HG03139 (cell line): ENCODE measurements at regions not wholly inside any gene's neighbourhood (a gene's known extent, or its start where the extent isn't known, plus 50 kb on each side); places are given as distances from the start of the nearest gene placed in this dataset.
"Not testable (repeated sequence)": the region's sequence is repeated elsewhere in the genome, so short reads cannot be mapped to it uniquely, and the experiment has no call there.

Source experiments
- ATAC-seq: cut with Tn5 transposase; IDR thresholded peaks from one replicate; pipeline ENCODE4 v1.9.1; 2021; ENCODE audit not compliant: unreplicated experiment

DNA sequence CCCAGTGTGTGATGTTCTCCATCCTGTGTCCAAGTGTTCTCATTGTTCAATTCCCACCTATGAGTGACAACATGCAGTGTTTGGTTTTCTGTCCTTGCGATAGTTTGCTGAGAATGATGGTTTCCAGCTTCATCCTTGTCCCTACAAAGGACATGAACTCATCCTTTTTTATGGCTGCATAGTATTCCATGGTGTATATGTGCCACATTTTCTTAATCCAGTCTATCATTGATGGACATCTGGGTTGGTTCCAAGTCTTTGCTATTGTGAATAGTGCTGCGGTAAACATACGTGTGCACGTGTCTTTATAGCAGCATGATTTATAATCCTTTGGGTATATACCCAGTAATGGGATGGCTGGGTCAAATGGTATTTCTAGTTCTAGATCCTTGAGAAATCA lies 134.3 kb downstream of the CCDC71L start:
- not testable (repeated sequence) for ATAC-seq

DNA sequence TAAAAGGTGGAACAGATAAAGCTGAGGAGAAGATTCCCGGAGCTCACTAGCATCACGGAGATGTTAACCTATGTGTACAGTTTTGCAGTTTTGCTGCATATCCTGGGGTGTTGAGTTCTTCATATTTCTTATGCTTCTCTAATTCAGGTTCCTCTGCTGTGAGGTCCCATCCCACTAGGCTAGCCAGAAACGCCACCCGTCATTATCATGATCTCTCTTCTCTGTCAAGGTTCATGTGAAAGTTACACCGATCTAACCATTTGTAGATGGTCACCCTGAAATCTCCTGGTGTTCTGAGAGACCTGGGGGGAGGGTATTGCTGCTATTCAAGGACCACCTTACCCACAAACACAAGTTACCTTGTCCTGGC lies 136.3 kb downstream of the CCDC71L start:
- no peak for ATAC-seq

DNA sequence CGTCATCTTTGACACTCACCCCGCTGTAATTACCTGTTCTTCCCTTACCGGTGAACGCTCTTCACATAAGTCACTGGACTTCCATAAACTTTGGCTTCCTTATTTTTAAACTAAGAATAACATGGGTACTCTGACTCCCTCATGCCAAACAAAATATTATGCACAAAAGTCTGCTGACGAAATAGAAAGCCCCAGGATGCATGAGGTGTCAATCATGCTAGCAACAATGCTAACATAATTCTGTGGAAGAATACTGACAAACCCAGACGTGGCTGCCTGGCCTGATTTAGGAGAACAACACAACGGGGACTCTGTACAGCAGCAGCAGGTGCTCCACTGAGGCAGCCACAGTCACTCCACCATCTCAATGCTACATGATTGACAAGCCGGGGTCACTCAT lies 137.5 kb downstream of the CCDC71L start:
- no peak for ATAC-seq

DNA sequence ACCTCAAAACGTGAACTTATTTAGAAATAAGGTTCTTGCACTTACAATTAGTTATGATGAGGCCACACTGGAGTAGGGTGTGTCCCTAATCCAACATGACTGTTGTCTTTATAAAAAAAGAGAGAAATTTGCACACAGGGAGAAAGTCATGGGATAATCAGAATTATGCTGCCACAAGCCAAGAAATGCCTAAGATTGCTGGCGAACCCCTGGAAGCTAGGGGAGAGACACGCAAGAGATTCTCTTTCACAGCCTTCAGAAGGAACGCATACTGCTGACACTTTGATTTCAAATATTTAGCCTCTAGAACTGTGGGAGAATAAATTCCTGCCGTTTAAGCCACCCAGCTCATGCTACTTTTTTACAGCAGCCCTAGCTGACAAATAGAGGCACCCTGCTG lies 138.3 kb downstream of the CCDC71L start:
- no peak for ATAC-seq

DNA sequence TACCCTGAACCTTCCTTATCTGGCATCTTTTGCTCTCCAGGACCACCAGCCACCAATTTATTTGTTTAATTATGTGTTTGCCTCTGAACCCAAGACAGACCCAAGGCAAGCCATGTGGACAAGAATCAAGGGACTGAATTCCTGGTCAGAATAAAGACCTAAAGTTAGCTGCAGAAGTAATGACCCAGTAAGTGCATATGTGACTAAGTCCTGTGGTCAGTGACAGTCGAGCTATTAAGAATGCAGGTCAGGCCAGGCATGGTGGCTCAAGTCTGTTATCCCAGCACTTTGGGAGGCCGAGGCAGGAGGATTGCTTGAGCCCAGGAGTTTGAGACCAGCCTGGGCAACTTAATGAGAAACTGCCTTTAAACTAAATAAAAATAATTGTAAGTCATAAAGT lies 139.4 kb downstream of the CCDC71L start:
- ATAC-seq, result no peak

DNA sequence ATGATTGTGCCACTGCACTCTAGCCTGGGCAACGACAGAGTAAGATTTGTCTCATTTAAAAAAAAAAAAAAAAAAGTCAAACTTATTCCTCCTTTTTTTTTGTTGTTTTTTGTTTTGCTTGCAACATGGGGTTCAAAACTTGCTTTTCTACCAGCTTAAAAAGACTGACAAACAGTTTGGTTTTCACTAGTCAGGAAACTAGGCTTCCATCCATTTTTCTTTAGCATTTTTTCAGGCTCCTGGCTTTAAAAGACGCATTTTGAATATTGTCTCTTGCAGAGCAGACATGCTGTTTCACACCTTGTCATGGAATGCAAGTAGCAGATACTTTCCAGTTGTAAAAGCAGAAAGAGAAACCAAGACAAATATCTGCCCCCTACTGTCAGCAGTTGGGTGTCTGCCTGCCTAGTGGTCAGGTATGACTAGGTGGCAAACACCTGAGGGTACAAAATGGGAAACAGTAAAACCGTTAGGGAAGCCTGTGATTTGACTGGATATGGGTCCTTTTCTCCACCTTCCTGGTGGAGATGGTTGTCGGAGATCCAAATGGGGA lies 139.9 kb downstream of the CCDC71L start:
- no peak for ATAC-seq

DNA sequence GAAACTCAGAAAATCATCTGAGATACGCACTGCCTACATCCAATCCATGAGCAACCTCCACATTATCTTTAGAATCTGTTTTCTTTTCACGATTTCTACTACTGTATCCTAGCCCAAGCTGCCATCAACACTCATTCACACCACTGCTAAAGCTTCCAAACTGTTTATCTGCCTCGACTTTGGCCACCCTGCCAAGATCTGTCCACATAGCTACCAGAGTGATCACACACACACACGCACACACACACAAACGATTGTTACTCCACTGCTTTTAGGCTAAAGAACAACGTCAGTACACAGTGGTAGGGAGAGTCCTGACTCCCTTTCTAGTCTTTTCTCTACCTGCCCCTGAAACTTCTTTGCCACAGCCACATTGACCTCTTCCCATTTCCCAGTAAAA lies 142.0 kb downstream of the CCDC71L start:
- ATAC-seq, result no peak

DNA sequence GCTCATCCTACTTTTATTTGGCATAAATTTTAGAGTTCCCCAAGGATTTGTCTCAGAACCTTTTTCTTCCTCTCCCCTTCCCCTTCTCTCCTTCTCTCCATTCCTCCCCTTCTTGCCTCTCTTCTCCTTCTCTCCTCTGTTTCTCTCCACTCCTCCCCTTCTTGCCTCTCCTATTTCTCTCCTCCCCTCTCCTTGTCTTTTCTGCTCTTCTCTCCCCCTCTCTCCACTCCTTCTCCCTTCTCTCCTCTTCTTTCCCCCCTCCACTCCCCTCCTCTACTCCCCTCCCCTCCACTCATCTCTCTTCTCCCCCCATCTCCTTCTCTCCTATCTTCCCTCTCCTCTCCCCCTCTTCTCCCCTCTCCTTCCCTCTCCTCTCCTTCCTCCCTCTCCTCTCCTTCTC lies 142.7 kb downstream of the CCDC71L start:
- ATAC-seq, result no peak

DNA sequence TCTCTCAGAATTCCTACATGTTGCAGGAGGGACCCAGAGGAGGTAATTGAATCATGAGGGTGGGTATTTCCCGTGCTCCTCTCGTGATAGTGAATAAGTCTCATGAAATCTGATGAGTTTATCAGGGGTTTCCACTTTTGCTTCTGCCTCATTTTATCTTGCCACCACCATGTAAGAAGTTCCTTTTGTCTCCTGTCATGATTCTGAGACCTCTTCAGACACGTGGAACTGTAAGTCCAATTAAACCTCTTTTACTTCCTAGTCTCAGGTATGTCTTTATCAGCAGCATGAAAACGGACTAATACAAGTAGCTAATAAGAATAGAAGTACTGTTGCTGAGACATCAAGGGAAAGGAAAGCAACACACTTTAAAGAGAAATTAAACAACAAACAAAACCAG lies 143.4 kb downstream of the CCDC71L start:
- no peak for ATAC-seq

DNA sequence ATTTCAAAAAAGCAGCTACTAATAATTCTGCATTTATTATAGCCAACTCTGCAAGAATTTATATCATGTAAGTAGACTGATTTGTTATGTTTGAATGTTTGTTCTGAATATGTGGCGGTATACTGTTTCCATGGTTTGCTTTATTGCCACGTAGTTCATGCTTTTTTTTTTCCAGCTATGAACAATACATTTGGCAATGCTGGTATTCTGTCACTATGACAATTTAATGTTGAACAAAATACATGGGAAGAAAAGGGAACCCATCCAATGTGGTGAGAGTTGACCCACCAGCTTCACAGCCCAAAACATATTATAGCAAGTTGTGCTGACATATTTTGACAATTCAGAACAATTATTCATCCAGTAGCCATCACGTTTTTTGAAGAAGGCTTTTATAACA lies 145.6 kb downstream of the CCDC71L start:
- ATAC-seq, result no peak

DNA sequence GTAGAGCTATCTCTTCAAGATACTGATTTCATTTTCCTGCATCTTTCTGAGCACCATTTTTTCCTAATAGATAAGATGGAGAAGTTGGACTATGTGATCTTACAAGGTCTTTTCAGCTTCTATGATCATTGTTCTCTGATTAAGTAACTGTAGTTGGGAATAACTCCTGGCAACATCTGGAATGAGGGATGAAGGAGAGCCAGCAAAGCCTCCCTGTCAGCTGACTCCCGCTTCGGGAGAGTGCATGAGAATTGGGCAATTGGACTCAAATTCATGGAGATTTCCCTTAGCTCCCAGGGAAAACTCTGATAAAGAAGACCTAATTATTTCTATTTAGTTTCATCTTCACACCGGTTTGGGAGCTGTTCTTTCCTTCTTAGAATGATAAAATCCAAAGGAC lies 146.1 kb downstream of the CCDC71L start:
- ATAC-seq, result no peak

DNA sequence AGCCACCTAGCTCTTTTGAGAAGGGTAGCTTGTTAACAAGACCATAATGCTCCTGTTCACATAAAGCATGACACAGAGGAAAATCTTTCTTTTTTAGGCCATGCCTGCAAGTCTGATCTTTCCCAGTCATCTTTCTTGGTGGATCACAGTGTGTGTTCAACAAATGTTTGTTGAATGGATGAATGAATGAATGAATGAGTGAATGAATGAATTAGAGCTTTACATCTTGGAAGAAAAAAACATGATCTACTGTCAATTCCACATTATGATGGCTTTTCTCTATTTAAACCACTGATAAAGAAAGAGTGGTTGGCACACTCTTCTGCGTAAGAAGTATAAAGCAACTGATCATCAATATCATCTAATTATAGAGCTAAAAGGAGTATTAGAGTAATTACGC lies 148.7 kb downstream of the CCDC71L start:
- no peak for ATAC-seq

DNA sequence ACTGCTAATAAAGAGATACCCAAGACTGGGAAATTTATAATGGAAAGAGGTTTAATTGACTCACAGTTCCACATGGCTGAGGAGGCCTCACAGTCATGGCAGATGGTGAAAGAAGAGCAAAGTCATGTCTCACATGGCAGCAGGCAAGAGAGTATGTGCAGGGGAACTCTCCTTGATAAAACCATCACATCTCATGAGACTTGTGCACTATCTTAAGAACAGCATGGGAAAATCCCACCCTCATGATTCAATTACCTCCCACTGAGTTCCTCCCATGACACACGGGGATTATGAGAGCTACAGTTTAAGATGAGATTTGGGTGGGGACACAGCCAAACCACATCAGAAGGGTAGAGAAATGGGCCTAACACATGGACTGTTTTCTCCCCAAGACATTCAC lies 156.3 kb downstream of the CCDC71L start:
- no peak for ATAC-seq

DNA sequence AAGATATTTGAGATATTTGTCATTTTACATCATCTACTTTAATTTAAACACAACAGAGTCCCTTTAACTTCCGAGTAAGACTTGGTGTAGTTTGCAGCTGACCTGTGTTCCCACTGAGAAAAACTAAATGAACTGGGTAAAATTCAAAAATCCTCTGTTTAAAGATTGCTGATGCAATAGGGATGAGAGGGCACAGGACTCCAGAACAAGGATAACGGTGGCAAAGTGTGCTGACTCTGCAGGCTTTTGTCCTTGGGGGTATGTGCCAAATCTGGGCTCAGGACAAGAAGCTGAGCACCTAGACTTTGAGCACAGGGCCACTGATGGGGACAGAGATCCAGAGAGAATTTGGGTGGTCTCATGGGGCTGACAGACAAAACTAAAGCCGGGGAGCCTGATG lies 156.8 kb downstream of the CCDC71L start:
- ATAC-seq, result no peak

DNA sequence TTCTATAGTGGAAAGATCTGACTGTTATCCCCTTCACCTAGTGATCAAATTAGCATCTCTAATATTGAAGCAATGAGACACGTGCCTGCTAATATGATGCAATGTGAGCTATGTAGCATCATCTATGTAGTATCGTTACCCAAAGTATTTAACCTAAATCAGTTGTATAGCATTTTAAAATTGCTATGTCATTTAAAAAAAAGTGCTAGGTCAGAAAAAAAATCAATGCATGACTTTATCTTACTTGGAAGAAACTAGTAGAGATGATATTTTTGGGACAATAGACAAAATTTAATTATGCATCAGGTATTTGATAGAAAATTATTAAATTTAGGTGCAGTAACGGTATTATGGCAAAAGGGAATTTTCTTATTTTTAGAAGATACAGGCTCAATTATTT lies 157.3 kb downstream of the CCDC71L start:
- no peak for ATAC-seq

DNA sequence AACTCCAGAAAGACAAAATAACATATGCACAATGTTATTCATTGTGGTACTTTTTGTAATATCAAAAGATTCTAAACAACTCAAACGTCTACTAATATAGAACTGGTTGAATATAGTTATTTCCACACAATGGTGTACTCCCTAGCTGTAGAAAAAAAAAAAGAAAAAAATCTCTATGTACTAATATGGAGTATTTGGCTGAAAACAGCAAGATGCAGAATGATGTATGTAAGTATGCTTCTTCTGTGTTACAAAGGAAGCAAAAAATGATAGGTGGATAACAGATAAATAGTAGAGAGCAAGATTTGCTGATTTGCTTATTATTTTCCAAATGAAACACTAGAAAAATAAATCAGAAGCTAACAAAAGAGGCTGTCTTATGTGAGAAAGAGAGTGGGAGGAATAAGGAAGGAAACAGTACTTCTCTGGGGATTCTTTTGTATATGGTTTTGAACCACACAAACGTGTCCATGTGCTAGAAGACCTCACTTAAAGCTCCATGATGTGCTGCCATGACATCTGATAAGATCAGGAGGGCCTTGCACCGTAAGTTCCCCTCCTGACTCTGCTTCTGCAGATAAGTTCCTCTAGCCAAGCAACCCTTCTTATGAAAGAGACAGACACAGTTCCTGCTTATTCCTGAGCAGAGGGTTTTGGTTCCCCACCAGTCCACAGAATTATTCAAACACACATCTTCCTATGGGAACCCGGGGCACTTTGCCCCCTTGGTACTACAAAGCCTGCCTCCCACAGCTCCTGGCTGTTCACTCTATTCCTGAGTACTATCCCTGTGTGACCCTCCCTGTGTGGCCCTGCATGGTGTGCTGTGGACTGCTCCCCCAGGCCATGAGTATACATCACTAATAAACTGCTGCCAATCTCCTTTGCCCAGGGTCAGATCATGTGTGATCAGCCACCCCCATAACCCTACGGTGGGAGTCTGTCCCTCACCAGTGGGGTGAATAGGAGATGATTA lies 159.1 kb downstream of the CCDC71L start:
- no peak for ATAC-seq

DNA sequence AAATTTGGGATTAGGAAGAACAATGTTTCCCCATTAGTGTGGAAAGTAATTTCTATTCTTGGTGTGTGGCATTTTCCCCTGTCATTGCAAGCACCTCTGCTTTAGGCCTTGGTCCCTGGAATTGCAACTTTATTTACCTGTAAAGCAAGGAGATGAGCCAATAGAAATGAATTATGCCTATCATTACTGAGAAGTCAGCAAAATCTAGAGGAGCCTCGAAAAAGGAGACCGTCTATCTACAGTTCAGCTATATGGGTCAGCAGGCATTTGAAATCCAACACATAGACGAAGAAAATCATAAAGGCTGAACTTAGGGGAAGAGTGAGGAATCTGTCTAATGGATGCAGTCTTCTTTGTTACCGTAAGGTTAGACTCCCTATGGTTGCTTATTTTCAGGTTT lies 161.1 kb downstream of the CCDC71L start:
- ATAC-seq, result no peak

DNA sequence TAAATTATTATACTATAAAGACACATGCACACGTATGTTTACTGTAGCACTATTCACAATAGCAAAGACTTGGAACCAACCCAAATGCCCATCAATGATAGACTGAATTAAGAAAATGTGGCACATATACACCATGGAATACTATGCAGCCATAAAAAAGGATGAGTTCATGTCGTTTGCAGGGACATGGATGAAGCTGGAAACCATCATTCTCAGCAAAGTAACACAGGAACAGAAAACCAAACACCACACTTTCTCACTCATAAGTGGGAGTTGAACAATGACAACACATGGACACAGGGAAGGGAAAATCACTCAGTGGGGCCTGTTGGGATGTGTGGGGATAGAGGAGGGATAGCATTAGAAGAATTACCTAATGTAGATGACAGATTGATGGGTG lies 163.0 kb downstream of the CCDC71L start:
- ATAC-seq, result not testable (repeated sequence)

DNA sequence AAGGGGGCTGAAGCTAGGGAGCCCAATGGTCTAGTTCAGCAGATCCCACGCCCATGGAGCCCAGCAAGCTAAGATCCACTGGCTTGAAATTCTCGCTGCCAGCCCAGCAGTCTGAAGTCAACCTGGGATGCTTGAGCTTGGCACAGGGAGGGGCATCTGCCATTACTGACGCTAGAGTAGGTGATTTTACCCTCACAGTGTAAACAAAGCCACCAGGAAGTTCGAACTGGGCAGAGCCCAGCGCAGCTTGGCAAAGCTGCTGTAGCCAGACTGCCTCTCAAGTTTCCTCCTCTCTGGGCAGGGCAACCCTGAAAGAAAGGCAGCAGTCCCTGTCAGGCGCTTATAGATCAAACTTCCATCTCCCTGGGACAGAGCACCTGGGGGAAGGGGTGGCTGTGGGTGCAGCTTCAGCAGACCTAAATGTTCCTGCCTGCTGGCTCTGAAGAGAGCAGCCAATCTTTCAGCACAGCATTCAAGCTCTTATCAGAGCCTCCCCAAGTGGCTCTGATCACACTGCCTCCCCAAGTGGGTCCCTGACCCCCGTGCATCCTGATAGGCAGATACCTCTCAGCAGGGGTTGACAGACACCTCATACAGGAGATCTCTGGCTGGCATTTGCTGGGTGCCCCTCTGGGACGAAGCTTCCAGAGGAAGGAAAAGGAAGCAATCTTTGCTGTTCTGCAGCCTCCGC lies 167.8 kb downstream of the CCDC71L start:
- ATAC-seq, result no peak

DNA sequence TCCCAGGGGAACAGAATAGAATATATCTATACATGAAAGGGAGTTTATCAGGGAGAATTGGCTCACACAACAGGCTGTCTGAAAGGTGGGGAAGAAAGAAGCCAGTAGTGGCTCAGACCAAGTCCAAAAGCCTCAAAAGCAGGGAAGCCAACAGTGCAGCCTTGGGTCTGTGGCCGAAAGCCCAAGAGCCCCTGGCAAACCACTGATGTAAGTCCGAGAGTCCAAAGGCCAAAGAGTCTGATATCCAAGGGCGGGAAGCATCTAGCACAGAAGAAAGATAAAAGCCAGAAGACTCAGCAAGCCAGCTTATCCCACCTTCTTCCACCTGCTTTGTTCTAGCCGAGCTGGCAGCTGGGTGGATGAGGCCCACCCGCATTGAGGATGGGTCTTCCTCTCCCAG lies 172.5 kb downstream of the CCDC71L start:
- ATAC-seq, result no peak

DNA sequence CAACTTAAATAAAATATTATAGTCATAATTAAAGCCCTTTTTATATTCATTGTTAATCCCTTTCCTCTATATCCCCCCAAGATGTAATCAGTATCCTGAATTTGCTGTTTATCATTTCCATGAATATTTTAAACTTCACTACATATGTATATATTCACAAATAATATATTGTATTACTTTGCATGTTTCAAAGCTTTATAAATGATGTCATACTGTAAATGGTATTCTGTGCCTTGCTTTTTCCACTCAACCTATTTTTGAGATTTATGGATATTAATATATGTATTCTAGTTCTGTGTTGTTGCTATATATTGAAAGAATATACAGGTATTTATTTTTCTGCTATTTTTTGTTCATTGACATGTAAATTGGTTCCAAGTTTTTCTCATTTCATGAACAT lies 173.1 kb downstream of the CCDC71L start:
- no peak for ATAC-seq

DNA sequence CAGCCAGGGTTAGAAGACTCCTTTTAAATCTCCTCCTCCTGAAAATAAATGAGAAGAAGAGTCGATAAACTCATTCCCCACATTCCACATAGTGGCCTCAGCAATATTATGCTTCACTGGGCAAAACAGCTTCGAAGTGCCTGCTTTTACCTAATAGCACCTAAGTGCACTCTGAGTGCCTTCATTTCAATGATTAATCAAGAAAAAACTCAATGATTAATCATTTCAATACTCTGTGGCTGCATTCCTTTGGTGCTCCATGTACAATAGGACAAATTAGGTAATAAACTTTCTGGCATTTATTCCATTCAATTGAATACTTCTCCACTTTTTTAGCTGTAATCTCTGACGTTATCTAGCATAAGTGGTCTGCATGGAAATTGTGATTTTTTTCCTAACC lies 174.6 kb downstream of the CCDC71L start:
- no peak for ATAC-seq
